OCI-LY3 (cell line): ENCODE measurements at regions not wholly inside any gene's neighbourhood (a gene's known extent, or its start where the extent isn't known, plus 50 kb on each side); places are given as distances from the start of the nearest gene placed in this dataset.

ENCODE experiments used
- H2AFZ ChIP-seq: fragments of 200-600, 300-600 bp; shearing (Covaris generic); 2 replicates; pipeline ENCODE4 v1.6.0; 2014; ENCODE audit warnings: antibody characterized with exemption, low read depth, low read length
- H3K27ac ChIP-seq: fragments of 200-600, 300-600 bp; sonication (generic); 2 replicates; pipeline ENCODE4 v1.5.1; 2014; ENCODE audit warnings: mild to moderate bottlenecking, low read length, moderate library complexity, mixed read lengths
- H3K27me3 ChIP-seq: fragments of 200-600, 300-600 bp; sonication (generic); 2 replicates; pipeline ENCODE4 v1.6.1; 2014; ENCODE audit warnings: low read depth, low read length, mixed read lengths
- H3K36me3 ChIP-seq: fragments of 200-600, 300-600 bp; sonication (generic); replicated peaks from 2 replicates; pipeline ENCODE3; 2014; ENCODE audit warnings: low read depth, low read length, mixed read lengths
- H3K4me1 ChIP-seq: fragments of 300-600, 200-600 bp; sonication (generic); 2 replicates; pipeline ENCODE4 v1.6.1; 2014; ENCODE audit warnings: low read length, mixed read lengths
- H3K4me2 ChIP-seq: fragments of 200-600, 300-600 bp; sonication (generic); 2 replicates; pipeline ENCODE4 v1.6.1; 2014; ENCODE audit warnings: low read length, mixed read lengths
- H3K4me3 ChIP-seq: fragments of 300-600, 200-600 bp; sonication (generic); 2 replicates; pipeline ENCODE4 v1.5.1; 2014; ENCODE audit warnings: antibody characterized with exemption, mild to moderate bottlenecking, low read length, moderate library complexity
- H3K79me2 ChIP-seq: fragments of 300-600, 200-600 bp; shearing (Covaris generic); 2 replicates; pipeline ENCODE4 v1.6.1; 2014; ENCODE audit warnings: mild to moderate bottlenecking, low read length, mixed read lengths
- H3K9ac ChIP-seq: fragments of 300-600, 200-600 bp; shearing (Covaris generic); 2 replicates; pipeline ENCODE4 v1.6.0; 2014; ENCODE audit warnings: mild to moderate bottlenecking, low read length, moderate library complexity
- H3K9me3 ChIP-seq: fragments of 200-600, 300-600 bp; shearing (Covaris generic); 2 replicates; pipeline ENCODE4 v1.6.1; 2014; ENCODE audit warnings: low read length, mixed read lengths; ENCODE audit not compliant: insufficient read depth
- H4K20me1 ChIP-seq: fragments of 200-600, 300-600 bp; sonication (generic); 2 replicates; pipeline ENCODE4 v1.6.1; 2016; ENCODE audit warnings: low read length, mixed read lengths; ENCODE audit not compliant: insufficient read depth
- EZH2phosphoT487 ChIP-seq: fragments of 200-600 bp; shearing (Covaris generic); IDR thresholded peaks from 2 replicates; pipeline ENCODE4 v1.6.1; 2018; ENCODE audit warnings: antibody characterized with exemption, mixed run types, low read depth
- TF ChIP-seq, protein P1 (sequence below): fragments of 200-600, 300-600 bp; sonication (generic); IDR thresholded peaks from 2 replicates; pipeline ENCODE4 v1.5.1; 2014; ENCODE audit warnings: antibody characterized with exemption, low read length, low read depth

GRCh38 chr5:175116466-175117048 is 327.4 kb downstream of the DRD1 start:
- TF ChIP-seq EZH2phosphoT487, result no peak
- TF ChIP-seq, protein P1, sequence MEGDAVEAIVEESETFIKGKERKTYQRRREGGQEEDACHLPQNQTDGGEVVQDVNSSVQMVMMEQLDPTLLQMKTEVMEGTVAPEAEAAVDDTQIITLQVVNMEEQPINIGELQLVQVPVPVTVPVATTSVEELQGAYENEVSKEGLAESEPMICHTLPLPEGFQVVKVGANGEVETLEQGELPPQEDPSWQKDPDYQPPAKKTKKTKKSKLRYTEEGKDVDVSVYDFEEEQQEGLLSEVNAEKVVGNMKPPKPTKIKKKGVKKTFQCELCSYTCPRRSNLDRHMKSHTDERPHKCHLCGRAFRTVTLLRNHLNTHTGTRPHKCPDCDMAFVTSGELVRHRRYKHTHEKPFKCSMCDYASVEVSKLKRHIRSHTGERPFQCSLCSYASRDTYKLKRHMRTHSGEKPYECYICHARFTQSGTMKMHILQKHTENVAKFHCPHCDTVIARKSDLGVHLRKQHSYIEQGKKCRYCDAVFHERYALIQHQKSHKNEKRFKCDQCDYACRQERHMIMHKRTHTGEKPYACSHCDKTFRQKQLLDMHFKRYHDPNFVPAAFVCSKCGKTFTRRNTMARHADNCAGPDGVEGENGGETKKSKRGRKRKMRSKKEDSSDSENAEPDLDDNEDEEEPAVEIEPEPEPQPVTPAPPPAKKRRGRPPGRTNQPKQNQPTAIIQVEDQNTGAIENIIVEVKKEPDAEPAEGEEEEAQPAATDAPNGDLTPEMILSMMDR, result no peak
- no peak overlapping the region for H3K9ac ChIP-seq
- H3K4me1 ChIP-seq, result no peaks in the 10 kb centered on the region
- H3K27me3 ChIP-seq, result no peaks in the 10 kb centered on the region
- no peak overlapping the region for H3K4me2 ChIP-seq
- no peak overlapping the region for H3K4me3 ChIP-seq
- H3K36me3 ChIP-seq, result no peaks in the 10 kb centered on the region
- H4K20me1 ChIP-seq, result no peaks in the 10 kb centered on the region
- no peaks in the 10 kb centered on the region for H3K79me2 ChIP-seq
- no peak overlapping the region for H3K27ac ChIP-seq
- H3K9me3 ChIP-seq, result no peaks in the 10 kb centered on the region
- no peak overlapping the region for H2AFZ ChIP-seq

DNA sequence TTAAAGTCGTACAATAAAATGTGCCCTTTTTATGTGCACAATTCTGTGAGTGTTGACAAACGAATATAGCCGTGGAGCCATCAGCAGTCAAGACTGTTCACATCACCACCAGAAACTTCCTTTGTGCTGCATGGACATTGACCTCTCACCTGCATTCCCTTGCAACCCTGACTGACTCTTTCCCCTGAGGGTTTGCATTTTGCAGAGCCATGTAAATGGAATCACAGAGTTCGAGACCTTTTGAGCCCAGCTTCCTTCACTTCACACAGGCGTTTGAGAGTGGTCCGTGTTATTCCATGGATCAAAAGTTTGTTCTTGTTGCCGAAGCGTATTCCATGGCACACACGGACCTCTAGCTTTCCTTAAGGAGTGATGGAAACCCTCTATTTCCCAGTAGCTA is 328.2 kb downstream of the DRD1 start:
- H3K36me3 ChIP-seq, result no peaks in the 10 kb centered on the region
- H3K4me1 ChIP-seq, result no peaks in the 10 kb centered on the region
- no peak for TF ChIP-seq EZH2phosphoT487
- TF ChIP-seq, protein P1, result no peak
- no peaks in the 10 kb centered on the region for H3K27me3 ChIP-seq
- H3K4me3 ChIP-seq, result no peak overlapping the region
- H3K4me2 ChIP-seq, result no peak overlapping the region
- H3K79me2 ChIP-seq, result no peaks in the 10 kb centered on the region
- H3K9me3 ChIP-seq, result no peaks in the 10 kb centered on the region
- no peaks in the 10 kb centered on the region for H4K20me1 ChIP-seq
- H3K9ac ChIP-seq, result no peak overlapping the region
- H2AFZ ChIP-seq, result no peak overlapping the region
- no peak overlapping the region for H3K27ac ChIP-seq

DNA sequence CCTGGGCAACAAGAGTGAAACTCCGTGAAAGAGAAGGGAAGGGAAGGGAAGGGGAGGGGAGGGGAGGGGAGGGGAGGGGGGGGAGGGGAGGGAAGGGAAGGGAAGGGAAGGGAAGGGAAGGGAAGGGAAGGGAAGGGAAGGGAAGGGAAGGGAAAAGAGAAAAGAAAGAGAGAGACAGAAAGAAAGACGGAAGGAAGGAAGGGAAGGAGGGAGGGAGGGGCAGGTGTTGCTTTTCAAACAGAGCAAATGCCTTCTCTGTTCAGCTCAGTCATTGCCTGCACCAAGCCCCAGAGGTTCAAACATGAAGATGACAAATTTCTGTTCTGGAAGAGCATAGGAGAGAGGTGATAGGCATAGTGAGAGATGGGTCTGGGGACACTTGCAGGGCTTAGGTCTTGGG is 330.0 kb downstream of the DRD1 start:
- Histone ChIP-seq H3K9me3 (no peaks in the 10 kb centered on the region), H3K4me3 (no peak overlapping the region), H3K27me3 (no peaks in the 10 kb centered on the region), H2AFZ (no peak overlapping the region), H3K4me1 (no peaks in the 10 kb centered on the region), H3K4me2 (no peak overlapping the region), H4K20me1 (no peaks in the 10 kb centered on the region), H3K36me3 (no peaks in the 10 kb centered on the region), H3K27ac (no peak overlapping the region), H3K79me2 (no peaks in the 10 kb centered on the region), H3K9ac (no peak overlapping the region)
- TF ChIP-seq EZH2phosphoT487, result no peak
- TF ChIP-seq, protein P1, result no peak

DNA sequence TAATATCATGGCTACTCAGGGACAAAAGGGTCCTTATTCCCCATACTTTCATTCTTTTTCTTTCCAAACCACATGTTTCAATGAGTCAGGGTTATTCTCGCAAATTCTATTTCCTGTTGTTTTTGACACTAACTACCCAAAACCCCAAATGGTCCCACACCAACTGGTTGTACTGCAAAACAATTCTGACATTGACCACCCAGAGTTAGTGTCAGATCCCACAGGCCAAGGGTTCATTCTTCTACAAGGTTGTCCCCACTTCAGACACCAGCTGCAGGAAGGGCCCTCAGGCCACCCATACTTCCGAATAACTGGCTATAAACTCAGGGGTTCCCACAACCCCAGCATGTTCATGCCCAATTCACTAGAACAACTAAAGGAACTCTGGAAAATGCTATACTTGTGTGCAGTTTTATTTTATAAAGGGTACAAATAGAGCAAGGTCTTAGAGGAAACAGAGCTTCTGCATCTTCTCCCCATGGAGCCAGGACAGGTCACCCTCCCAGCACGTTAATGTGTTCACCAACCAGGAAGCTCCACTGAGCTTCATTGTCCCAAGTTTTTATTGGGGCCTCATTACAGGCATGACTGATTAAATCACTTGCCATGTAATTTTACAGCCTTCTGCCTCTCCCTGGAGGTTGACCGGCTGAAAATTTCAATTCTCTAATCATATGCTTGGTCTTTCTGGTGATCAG is 334.8 kb downstream of the DRD1 start:
- Histone ChIP-seq H3K27ac (no peak overlapping the region), H4K20me1 (no peaks in the 10 kb centered on the region), H2AFZ (no peak overlapping the region), H3K9ac (no peak overlapping the region), H3K4me2 (no peak overlapping the region), H3K36me3 (no peaks in the 10 kb centered on the region), H3K4me3 (no peak overlapping the region), H3K9me3 (no peaks in the 10 kb centered on the region), H3K27me3 (no peaks in the 10 kb centered on the region; the same call in 1 of the 2 replicates), H3K79me2 (no peaks in the 10 kb centered on the region), H3K4me1 (no peaks in the 10 kb centered on the region)
- TF ChIP-seq EZH2phosphoT487, result no peak
- TF ChIP-seq, protein P1, result no peak
